Lower lobe of right lung (tissue), 2 donors: ENCODE measurements at regions not wholly inside any gene's neighbourhood (a gene's known extent, or its start where the extent isn't known, plus 50 kb on each side); places are given as distances from the start of the nearest gene placed in this dataset.
"Not testable (repeated sequence)": the region's sequence is repeated elsewhere in the genome, so short reads cannot be mapped to it uniquely, and the experiment has no call there.

Experiments used
- ATAC-seq, 2 donors: fragments of 200-7000 bp; cut with Tn5 transposase; one replicate each; pipeline ENCODE4 v1.9.1; 2020 to 2022; ENCODE audit warnings: mild to moderate bottlenecking in 2 of 2, moderate library complexity in 2 of 2
- DNase-seq: peaks from one replicate; pipeline ENCODE4 v3.0.0-alpha.2; 2020
- H3K27ac ChIP-seq: fragments of 200-600 bp; one replicate; pipeline ENCODE4 v1.8.0; 2022
- H3K27me3 ChIP-seq: fragments of 200-600 bp; one replicate; pipeline ENCODE4 v1.8.0; 2022; ENCODE audit warnings: low read depth
- H3K36me3 ChIP-seq: fragments of 200-600 bp; one replicate; pipeline ENCODE4 v1.8.0; 2022; ENCODE audit warnings: mild to moderate bottlenecking
- H3K4me1 ChIP-seq: fragments of 200-600 bp; one replicate; pipeline ENCODE4 v1.8.0; 2022
- H3K4me3 ChIP-seq: fragments of 200-600 bp; one replicate; pipeline ENCODE4 v1.8.0; 2022; ENCODE audit warnings: mild to moderate bottlenecking
- H3K9me3 ChIP-seq: fragments of 200-600 bp; one replicate; pipeline ENCODE4 v1.8.0; 2022
- CTCF ChIP-seq: fragments of 200-600 bp; IDR thresholded peaks from one replicate; pipeline ENCODE4 v1.8.0; 2022; ENCODE audit warnings: antibody characterized with exemption, mild to moderate bottlenecking
- intact Hi-C: fragments of 100-400 bp; cut with DNase I; formaldehyde crosslinking; loops from one replicate; pipeline ENCODE4 v1.11.0; 2022
- donor health status: DM: no; HTN: yes; CAD: no; lungs with severe emphysema.

GRCh38 chr3:14268897-14269296 is 90.3 kb downstream of the LSM3 start:
- H3K4me1 ChIP-seq: no peaks in the 10 kb centered on the region
- no peak overlapping the region for H3K27ac ChIP-seq
- intact Hi-C loops: no loop called here
- H3K27me3 ChIP-seq: peaks cover 5% of the 10 kb centered on the region
- H3K36me3 ChIP-seq: no peaks in the 10 kb centered on the region
- no peak overlapping the region for H3K4me3 ChIP-seq
- no peak for TF ChIP-seq CTCF
- no peak for DNase-seq
- H3K9me3 ChIP-seq: peaks cover 5% of the 10 kb centered on the region
- no peak for ATAC-seq

DNA sequence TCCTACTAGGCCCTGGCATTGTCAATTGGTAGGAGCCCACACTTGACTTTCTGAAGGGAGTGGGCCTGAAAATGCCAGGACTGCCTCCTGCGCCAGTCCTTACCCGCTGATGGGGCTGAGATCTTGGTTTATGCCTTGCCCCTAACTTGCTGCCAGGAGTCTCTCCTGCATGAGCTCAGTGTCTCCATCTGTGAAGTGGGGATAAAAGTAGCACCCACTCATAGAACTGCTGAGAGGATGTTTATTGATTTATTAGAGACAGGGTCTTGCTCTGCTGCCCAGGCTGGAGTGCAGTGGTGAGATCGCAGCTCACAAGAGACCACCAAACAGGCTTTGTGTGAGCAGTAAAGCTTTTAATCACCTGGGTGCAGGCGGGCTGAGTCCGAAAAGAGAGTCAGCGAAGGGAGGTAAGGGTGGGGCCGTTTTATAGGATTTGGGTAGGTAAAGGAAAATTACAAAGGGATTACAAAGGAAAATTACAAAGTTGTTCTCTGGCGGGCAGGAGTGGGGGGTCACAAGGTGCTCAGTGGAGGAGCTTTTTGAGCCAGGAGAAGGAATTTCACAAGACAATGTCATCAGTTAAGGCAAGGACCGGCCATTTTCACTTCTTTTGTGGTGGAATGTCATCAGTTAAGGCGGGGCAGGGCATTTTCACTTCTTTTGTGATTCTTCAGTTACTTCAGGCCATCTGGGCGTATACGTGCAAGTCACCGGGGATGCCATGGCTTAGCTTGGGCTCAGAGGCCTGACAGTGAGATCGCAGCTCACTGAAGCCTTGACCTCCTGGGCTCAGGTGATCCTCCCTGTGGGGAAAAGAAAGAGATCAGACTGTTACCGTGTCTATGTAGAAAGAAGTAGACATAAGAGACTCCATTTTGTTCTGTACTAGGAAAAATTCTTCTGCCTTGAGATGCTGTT is 93.7 kb downstream of the LSM3 start:
- DNase-seq, H3K27me3 ChIP-seq, H3K9me3 ChIP-seq, H3K4me1 ChIP-seq, H3K36me3 ChIP-seq, intact Hi-C loops, ATAC-seq, H3K27ac ChIP-seq, H3K4me3 ChIP-seq: not testable (repeated sequence)

GRCh38 chr3:14272959-14273560 is 94.4 kb downstream of the LSM3 start:
- H3K4me1 ChIP-seq, H3K27me3 ChIP-seq, DNase-seq, ATAC-seq, intact Hi-C loops, H3K27ac ChIP-seq, H3K9me3 ChIP-seq, H3K4me3 ChIP-seq, H3K36me3 ChIP-seq: not testable (repeated sequence)

DNA sequence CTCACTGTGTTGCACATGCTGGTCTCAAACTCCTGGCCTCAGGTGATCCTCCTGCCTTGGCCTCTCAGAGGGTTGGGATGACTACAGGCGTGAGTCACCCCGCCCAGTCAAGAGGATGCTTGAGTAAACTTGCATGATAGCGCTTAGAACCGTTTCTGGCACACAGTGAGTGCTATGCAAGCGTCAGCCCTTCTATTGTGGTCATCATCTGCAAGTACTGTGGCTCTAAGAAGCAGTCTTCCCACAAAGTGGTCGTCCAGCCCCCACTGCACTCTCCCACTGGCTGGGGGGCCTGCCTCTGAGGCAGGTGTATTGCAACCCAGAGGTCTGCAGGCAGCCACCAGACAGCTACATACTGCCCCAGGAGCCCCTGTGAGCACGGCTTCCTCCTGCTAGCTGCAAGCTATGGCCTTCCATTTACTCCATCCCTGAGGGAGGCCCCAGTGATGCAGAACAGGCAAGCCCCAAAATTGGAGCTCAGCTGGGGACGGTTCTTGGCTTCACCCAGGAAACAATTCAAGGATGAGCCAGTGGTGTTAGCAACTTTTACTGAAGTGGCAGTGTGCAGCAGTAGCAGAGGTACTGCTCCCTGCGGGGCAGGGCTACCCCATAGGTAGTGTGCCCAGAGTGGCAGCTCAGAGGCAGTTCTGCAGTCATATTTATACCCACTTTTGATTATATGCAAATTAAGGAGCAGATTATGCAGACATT is 95.4 kb downstream of the LSM3 start:
- Histone ChIP-seq H3K9me3 (no peaks in the 10 kb centered on the region), H3K27ac (no peak overlapping the region), H3K36me3 (no peaks in the 10 kb centered on the region), H3K27me3 (peaks cover 4% of the 10 kb centered on the region), H3K4me3 (no peak overlapping the region), H3K4me1 (no peaks in the 10 kb centered on the region)
- ATAC-seq (peak in 1 of 2 donors; percentile 31), DNase-seq (no peak)
- intact Hi-C loops: no loop called here
- TF ChIP-seq CTCF: no peak

GRCh38 chr3:14274612-14274936 is 96.0 kb downstream of the LSM3 start:
- peaks cover 4% of the 10 kb centered on the region for H3K27me3 ChIP-seq
- TF ChIP-seq CTCF: no peak
- intact Hi-C loops: no loop called here
- H3K36me3 ChIP-seq: no peaks in the 10 kb centered on the region
- DNase-seq (no peak), ATAC-seq (no peak)
- no peak overlapping the region for H3K4me3 ChIP-seq
- H3K9me3 ChIP-seq: no peaks in the 10 kb centered on the region
- no peak overlapping the region for H3K27ac ChIP-seq
- H3K4me1 ChIP-seq: no peaks in the 10 kb centered on the region

- peak in 1 of 2 donors; percentile 15 for ATAC-seq
- peaks cover 4% of the 10 kb centered on the region for H3K27me3 ChIP-seq
- intact Hi-C loops: no loop called here
- no peaks in the 10 kb centered on the region for H3K36me3 ChIP-seq
- H3K4me1 ChIP-seq: no peaks in the 10 kb centered on the region
- no peak overlapping the region for H3K4me3 ChIP-seq
- no peak overlapping the region for H3K27ac ChIP-seq
- no peak for DNase-seq
- no peaks in the 10 kb centered on the region for H3K9me3 ChIP-seq
- TF ChIP-seq CTCF: peak; percentile 18
Observed at GRCh38 chr3:14274999-14275961, 96.7 kb downstream of the LSM3 start.
